ENCODE measurements at regions not wholly inside any gene's neighbourhood (a gene's known extent, or its start where the extent isn't known, plus 50 kb on each side); places are given as distances from the start of the nearest gene placed in this dataset.

- POLR2A ChIA-PET, result no interaction called here
- TF ChIP-seq CTCF (IDR thresholded peaks at IDR 0.05), result no peak
Measured at GRCh38 chr6:40681622-40682021, 94.5 kb upstream of the LRFN2 start.

GRCh38 chr6:40678941-40679340, 91.8 kb upstream of the LRFN2 start:
- no peak overlapping the region for H3K4me3 Mint-ChIP-seq
- DNase-seq (no peak), ATAC-seq (ENCODE audit: low read depth) (no peak)
- no peaks in the 10 kb centered on the region for H3K36me3 Mint-ChIP-seq (ENCODE audit: low read depth)
- peaks cover 9% of the 10 kb centered on the region for H3K27me3 Mint-ChIP-seq
- no peaks in the 10 kb centered on the region for H3K4me1 Mint-ChIP-seq
- ChIA-PET POLR2A (no interaction called here), CTCF (no interaction called here)
- TF ChIP-seq CTCF (IDR thresholded peaks at IDR 0.05), result no peak
- H3K9me3 Mint-ChIP-seq, result peaks cover 4% of the 10 kb centered on the region
- H3K27ac Mint-ChIP-seq, result no peak overlapping the region
- intact Hi-C loops (cut with micrococcal nuclease), result no loop called here

More at GRCh38 chr6:40681622-40682021, 94.5 kb upstream of the LRFN2 start:
- peaks cover 14% of the 10 kb centered on the region for H3K27me3 Mint-ChIP-seq
- peaks cover 6% of the 10 kb centered on the region for H3K9me3 Mint-ChIP-seq
- no peaks in the 10 kb centered on the region for H3K36me3 Mint-ChIP-seq (ENCODE audit: low read depth)
- no peak overlapping the region for H3K27ac Mint-ChIP-seq
- H3K4me1 Mint-ChIP-seq, result no peaks in the 10 kb centered on the region
- intact Hi-C loops (cut with micrococcal nuclease), result no loop called here
- H3K4me3 Mint-ChIP-seq, result no peak overlapping the region
- CTCF ChIA-PET, result no interaction called here
- DNase-seq, result no peak
- ATAC-seq (ENCODE audit: low read depth), result no peak

DNA sequence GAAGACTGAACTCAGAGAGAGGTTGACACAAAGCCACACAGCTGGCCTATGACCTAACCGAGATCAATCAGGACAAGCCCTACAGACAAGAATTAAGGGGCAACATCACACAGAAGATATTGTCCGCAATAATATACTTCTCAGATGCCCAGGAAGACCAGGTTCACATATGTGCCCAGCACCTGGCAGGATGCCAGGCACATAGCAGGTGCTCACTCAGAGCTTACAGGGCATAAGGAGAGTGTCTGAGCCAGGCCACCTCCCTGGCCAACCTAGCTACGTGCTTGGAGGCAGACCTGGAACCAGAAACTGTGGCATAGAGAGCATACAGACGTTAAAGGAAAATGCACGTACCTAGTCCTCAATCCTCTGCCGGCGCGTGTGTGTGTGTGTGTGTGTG, 87.0 kb upstream of the LRFN2 start:
- H3K27me3 Mint-ChIP-seq, result peaks cover 3% of the 10 kb centered on the region
- ATAC-seq (ENCODE audit: low read depth) (no peak), DNase-seq (no peak)
- peaks cover 4% of the 10 kb centered on the region for H3K9me3 Mint-ChIP-seq
- ChIA-PET CTCF (no interaction called here), POLR2A (no interaction called here)
- no peaks in the 10 kb centered on the region for H3K4me1 Mint-ChIP-seq
- H3K36me3 Mint-ChIP-seq (ENCODE audit: low read depth), result no peaks in the 10 kb centered on the region
- H3K27ac Mint-ChIP-seq, result no peak overlapping the region
- no peak for TF ChIP-seq CTCF (IDR thresholded peaks at IDR 0.05)
- intact Hi-C loops (cut with micrococcal nuclease), result no loop called here
- no peak overlapping the region for H3K4me3 Mint-ChIP-seq

DNA sequence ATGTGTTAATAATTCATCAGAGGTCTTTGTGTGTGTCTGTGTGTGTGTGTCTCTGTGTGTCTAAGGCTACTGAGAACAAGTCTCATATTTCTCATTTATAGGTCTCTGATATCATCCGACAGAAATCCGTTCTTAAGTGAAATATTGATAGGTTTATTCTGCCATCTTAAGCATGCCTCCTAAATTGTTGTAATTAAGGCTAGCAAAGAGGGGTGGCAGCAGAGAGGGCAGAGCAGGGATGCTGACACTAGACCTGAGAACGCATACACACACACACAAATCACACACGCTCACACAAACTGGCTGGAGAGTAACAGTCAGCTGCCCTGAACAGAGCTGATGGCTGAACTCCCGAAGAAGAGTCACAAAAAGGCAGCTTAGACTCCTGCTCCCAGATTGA, 84.9 kb upstream of the LRFN2 start:
- TF ChIP-seq CTCF (IDR thresholded peaks at IDR 0.05), result no peak
- no peak for DNase-seq
- no peaks in the 10 kb centered on the region for H3K27me3 Mint-ChIP-seq
- no peak overlapping the region for H3K4me3 Mint-ChIP-seq
- H3K4me1 Mint-ChIP-seq, result no peaks in the 10 kb centered on the region
- ATAC-seq (ENCODE audit: low read depth), result no peak
- CTCF ChIA-PET, result no interaction called here
- H3K27ac Mint-ChIP-seq, result no peak overlapping the region
- H3K9me3 Mint-ChIP-seq, result no peaks in the 10 kb centered on the region
- intact Hi-C loops (cut with micrococcal nuclease), result no loop called here
- POLR2A ChIA-PET, result no interaction called here
- H3K36me3 Mint-ChIP-seq (ENCODE audit: low read depth), result no peaks in the 10 kb centered on the region

GRCh38 chr6:40671694-40672050, 84.5 kb upstream of the LRFN2 start:
- Mint-ChIP-seq H3K36me3 (ENCODE audit: low read depth) (no peaks in the 10 kb centered on the region), H3K4me3 (no peak overlapping the region), H3K27me3 (no peaks in the 10 kb centered on the region), H3K9me3 (no peaks in the 10 kb centered on the region), H3K27ac (no peak overlapping the region), H3K4me1 (no peaks in the 10 kb centered on the region)
- ATAC-seq (ENCODE audit: low read depth) (no peak), DNase-seq (no peak)
- TF ChIP-seq CTCF (IDR thresholded peaks at IDR 0.05), result no peak
- POLR2A ChIA-PET, result no interaction called here
- CTCF ChIA-PET, result no interaction called here
- intact Hi-C loops (cut with micrococcal nuclease), result no loop called here
